ENCODE measurements at regions not wholly inside any gene's neighbourhood (a gene's known extent, or its start where the extent isn't known, plus 50 kb on each side); places are given as distances from the start of the nearest gene placed in this dataset.

- TF ChIP-seq CTCF (IDR thresholded peaks at IDR 0.05; ENCODE audit: low read depth, low read length): no peak
- TF ChIP-seq EZH2phosphoT487 (IDR thresholded peaks at IDR 0.05; ENCODE audit: low read depth): no peak
Measured at GRCh38 chr5:34571677-34572041, 84.5 kb upstream of the RAI14 start.

Measured in OCI-LY3 (cell line).